Endothelial cell of umbilical vein (primary cell): ENCODE measurements at regions not wholly inside any gene's neighbourhood (a gene's known extent, or its start where the extent isn't known, plus 50 kb on each side); places are given as distances from the start of the nearest gene placed in this dataset.

Experiments
- BruUV-seq: library from RNA; stranded (reverse); fragments of 400-500 nt; replicated peaks from 2 replicates; lab custom pipeline; 2021; lab: Mats Ljungman, UMichigan
- CTCF ChIA-PET: fragments of 300-600, 350-600 bp; sonication (Branson Sonifier 250); formaldehyde crosslinking; loops from one replicate; lab custom pipeline; 2021; ENCODE audit warnings: antibody characterized with exemption, inconsistent platforms; lab: Charles Lee
- POLR2A ChIA-PET: fragments of 300-600, 350-600 bp; sonication (Branson Sonifier 250); formaldehyde crosslinking; loops from one replicate; lab custom pipeline; 2021; ENCODE audit warnings: antibody characterized with exemption, inconsistent platforms; lab: Charles Lee
- DNase-seq: peaks from one replicate; pipeline ENCODE4 v3.0.0-alpha.2; 2011; ENCODE audit warnings: low read depth, low spot score
- FAIRE-seq: peaks from 2 replicates; lab custom pipeline; 2011; peaks lifted over from hg19 to GRCh38; lab: Jason Lieb, UNC
- H2AFZ ChIP-seq: 2 replicates; pipeline ENCODE4 v1.6.0; 2012; ENCODE audit warnings: low read depth, low read length, control low read depth, inconsistent platforms
- H3K27ac ChIP-seq: 2 replicates; pipeline ENCODE4 v1.5.1; 2011; ENCODE audit warnings: low read depth, mild to moderate bottlenecking, control low read depth, low read length, moderate library complexity; ENCODE audit not compliant: insufficient read depth
- H3K27me3 ChIP-seq, 2 experiments: 2 replicates each; pipeline versions ENCODE4 v1.6.0 to v1.6.1; 2011; ENCODE audit warnings: low read length in 2 of 2, mixed read lengths in 1 of 2; ENCODE audit not compliant: control insufficient read depth in 2 of 2, insufficient read depth in 2 of 2
- H3K36me3 ChIP-seq, 2 experiments: 2 replicates in 1 of 2; 3 replicates in 1 of 2; pipeline ENCODE4 v1.5.1; 2011; ENCODE audit warnings: low read length in 2 of 2, mild to moderate bottlenecking in 1 of 2, moderate library complexity in 1 of 2; ENCODE audit not compliant: control insufficient read depth in 2 of 2, insufficient read depth in 2 of 2; ENCODE audit errors: extremely low read depth in 1 of 2
- H3K4me1 ChIP-seq: 3 replicates; pipeline ENCODE4 v1.5.1; 2011; ENCODE audit warnings: mild to moderate bottlenecking, low read length; ENCODE audit not compliant: control insufficient read depth, insufficient read depth; ENCODE audit errors: extremely low read depth
- H3K4me2 ChIP-seq: 2 replicates; pipeline ENCODE4 v1.6.1; 2011; ENCODE audit warnings: low read length, control low read depth, mixed read lengths; ENCODE audit not compliant: insufficient read depth
- H3K4me3 ChIP-seq, 3 experiments: fragments of 200-600 bp in 1 of 3; sonication (generic), shearing (Covaris generic) in 1 of 3; replicated peaks in 1 of 3; 2 replicates each; pipeline ENCODE4 v1.5.1; 2011 to 2016; ENCODE audit warnings: control low read depth in 3 of 3, low read length in 3 of 3, mild to moderate bottlenecking in 2 of 3, inconsistent platforms in 1 of 3, low read depth in 1 of 3, moderate library complexity in 1 of 3; ENCODE audit not compliant: insufficient read depth in 1 of 3
- H3K79me2 ChIP-seq: 2 replicates; pipeline ENCODE4 v1.6.0; 2012; ENCODE audit warnings: low read length, inconsistent platforms; ENCODE audit not compliant: control insufficient read depth, insufficient read depth
- H3K9ac ChIP-seq: replicated peaks from 2 replicates; pipeline ENCODE3; 2011; ENCODE audit warnings: low read length, control low read depth; ENCODE audit not compliant: insufficient read depth; ENCODE audit errors: extremely low read depth
- H3K9me1 ChIP-seq: replicated peaks from 3 replicates; pipeline ENCODE4 v1.6.0; 2011; ENCODE audit warnings: mild to moderate bottlenecking, low read length; ENCODE audit not compliant: control insufficient read depth, insufficient read depth; ENCODE audit errors: extremely low read depth
- H3K9me3 ChIP-seq: replicated peaks from 2 replicates; pipeline ENCODE4 v1.5.1; 2012; ENCODE audit warnings: low read length, inconsistent platforms; ENCODE audit not compliant: control insufficient read depth, insufficient read depth
- H4K20me1 ChIP-seq: replicated peaks from 2 replicates; pipeline ENCODE3; 2011; ENCODE audit warnings: mild to moderate bottlenecking, low read length; ENCODE audit not compliant: control insufficient read depth, insufficient read depth; ENCODE audit errors: extremely low read depth
- EZH2 ChIP-seq: IDR thresholded peaks from 2 replicates; pipeline ENCODE4 v1.6.1; 2012; ENCODE audit warnings: borderline replicate concordance, low read depth, mild to moderate bottlenecking, moderate library complexity, low read length, inconsistent platforms; ENCODE audit not compliant: severe bottlenecking
- FOS ChIP-seq: IDR thresholded peaks from 2 replicates; pipeline ENCODE4 v1.6.1; 2011; ENCODE audit warnings: mild to moderate bottlenecking, low read length, moderate library complexity, borderline replicate concordance; ENCODE audit not compliant: insufficient read depth
- GATA2 ChIP-seq: IDR thresholded peaks from 2 replicates; pipeline ENCODE4 v1.7.0; 2011; ENCODE audit warnings: low read depth, mild to moderate bottlenecking, moderate library complexity, mixed read lengths, low read length; ENCODE audit not compliant: insufficient read length, insufficient read depth
- JUN ChIP-seq: IDR thresholded peaks from 2 replicates; pipeline ENCODE4 v1.6.1; 2011; ENCODE audit warnings: borderline replicate concordance, low read depth; ENCODE audit not compliant: insufficient read length, insufficient read depth
- MYC ChIP-seq: IDR thresholded peaks from one replicate; pipeline ENCODE4 v1.6.1; 2011; ENCODE audit warnings: mild to moderate bottlenecking, low read depth, low read length
- POLR2A ChIP-seq: IDR thresholded peaks from 2 replicates; pipeline ENCODE4 v1.6.1; 2012; ENCODE audit warnings: low read depth, mild to moderate bottlenecking, control low read depth, low read length
- POLR2AphosphoS5 ChIP-seq: IDR thresholded peaks from 2 replicates; pipeline ENCODE4 v1.6.1; 2012; ENCODE audit warnings: low read depth, mild to moderate bottlenecking, control low read depth, low read length, moderate library complexity; ENCODE audit not compliant: insufficient read depth
- dilution Hi-C: fragments of 300-500 bp; cut with MboI; formaldehyde crosslinking; loops from one replicate; pipeline ENCODE4 v1.15.0; 2019; ENCODE audit warnings: low sequenced_read_pairs; ENCODE audit not compliant: extremely low pct_ligation_motif_present
- intact Hi-C: fragments of 100-400 bp; cut with micrococcal nuclease; formaldehyde crosslinking; loops from one replicate; pipeline ENCODE4 v1.10.0; 2022
- TF ChIP-seq, protein P1 (sequence below), 2 donors: IDR thresholded peaks; 1 replicate in 1 of 2; 2 replicates in 1 of 2; pipeline ENCODE4 v1.5.1; 2011; ENCODE audit warnings: low read length in 2 of 2, mild to moderate bottlenecking in 2 of 2, moderate library complexity in 2 of 2, control low read depth in 1 of 2, inconsistent platforms in 1 of 2, low read depth in 1 of 2; ENCODE audit not compliant: insufficient read depth in 1 of 2; ENCODE audit errors: extremely low read depth in 1 of 2
- TF ChIP-seq, protein P2 (sequence below): IDR thresholded peaks from 2 replicates; pipeline ENCODE4 v1.6.1; 2011; ENCODE audit not compliant: insufficient read depth, insufficient read length

DNA sequence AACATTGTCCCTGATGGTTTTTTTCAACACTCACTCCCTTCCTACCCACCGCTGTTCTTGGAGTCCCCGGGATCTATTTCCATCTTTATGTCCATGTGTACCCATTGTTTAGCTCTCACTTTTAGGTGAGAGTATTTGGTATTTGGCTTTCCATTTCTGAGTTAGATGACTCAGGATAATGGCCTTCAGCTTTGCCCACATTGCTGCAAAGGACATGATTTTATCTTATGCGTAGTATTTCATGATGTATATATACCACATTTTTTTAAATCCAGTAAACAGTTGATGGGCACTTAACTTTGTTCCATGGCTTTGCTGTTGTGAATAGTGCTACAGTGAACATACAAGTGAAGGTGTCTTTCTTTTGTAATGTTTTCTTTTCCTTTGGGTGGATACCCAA lies 123.5 kb upstream of the KITLG start:
- no peaks in the 10 kb centered on the region for H4K20me1 ChIP-seq
- H3K4me3 ChIP-seq, result no peak overlapping the region
- TF ChIP-seq POLR2A (no peak), GATA2 (no peak), JUN (no peak), MYC (no peak)
- TF ChIP-seq, protein P1, sequence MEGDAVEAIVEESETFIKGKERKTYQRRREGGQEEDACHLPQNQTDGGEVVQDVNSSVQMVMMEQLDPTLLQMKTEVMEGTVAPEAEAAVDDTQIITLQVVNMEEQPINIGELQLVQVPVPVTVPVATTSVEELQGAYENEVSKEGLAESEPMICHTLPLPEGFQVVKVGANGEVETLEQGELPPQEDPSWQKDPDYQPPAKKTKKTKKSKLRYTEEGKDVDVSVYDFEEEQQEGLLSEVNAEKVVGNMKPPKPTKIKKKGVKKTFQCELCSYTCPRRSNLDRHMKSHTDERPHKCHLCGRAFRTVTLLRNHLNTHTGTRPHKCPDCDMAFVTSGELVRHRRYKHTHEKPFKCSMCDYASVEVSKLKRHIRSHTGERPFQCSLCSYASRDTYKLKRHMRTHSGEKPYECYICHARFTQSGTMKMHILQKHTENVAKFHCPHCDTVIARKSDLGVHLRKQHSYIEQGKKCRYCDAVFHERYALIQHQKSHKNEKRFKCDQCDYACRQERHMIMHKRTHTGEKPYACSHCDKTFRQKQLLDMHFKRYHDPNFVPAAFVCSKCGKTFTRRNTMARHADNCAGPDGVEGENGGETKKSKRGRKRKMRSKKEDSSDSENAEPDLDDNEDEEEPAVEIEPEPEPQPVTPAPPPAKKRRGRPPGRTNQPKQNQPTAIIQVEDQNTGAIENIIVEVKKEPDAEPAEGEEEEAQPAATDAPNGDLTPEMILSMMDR (IDR thresholded peaks at IDR 0.05; ENCODE audit: extremely low read depth in 1 of 2, insufficient read depth in 1 of 2, low read depth in 1 of 2, low read length in 2 of 2), result no peak
- no peaks in the 10 kb centered on the region for H3K79me2 ChIP-seq
- H3K27me3 ChIP-seq, result no peaks in the 10 kb centered on the region
- ChIA-PET POLR2A (no interaction called here), CTCF (no interaction called here)
- H3K9ac ChIP-seq, result no peak overlapping the region
- dilution Hi-C loops, result no loop called here
- no peak overlapping the region for H3K4me2 ChIP-seq
- no peaks in the 10 kb centered on the region for H3K4me1 ChIP-seq
- H3K27ac ChIP-seq, result no peak overlapping the region
- no peaks in the 10 kb centered on the region for H3K9me1 ChIP-seq
- no peaks in the 10 kb centered on the region for H3K36me3 ChIP-seq
- no peak overlapping the region for H2AFZ ChIP-seq
- FAIRE-seq (no peak), DNase-seq (no peak)
- no peaks in the 10 kb centered on the region for H3K9me3 ChIP-seq
- BruUV-seq, result no TSS peak
- intact Hi-C loops, result no loop called here

DNA sequence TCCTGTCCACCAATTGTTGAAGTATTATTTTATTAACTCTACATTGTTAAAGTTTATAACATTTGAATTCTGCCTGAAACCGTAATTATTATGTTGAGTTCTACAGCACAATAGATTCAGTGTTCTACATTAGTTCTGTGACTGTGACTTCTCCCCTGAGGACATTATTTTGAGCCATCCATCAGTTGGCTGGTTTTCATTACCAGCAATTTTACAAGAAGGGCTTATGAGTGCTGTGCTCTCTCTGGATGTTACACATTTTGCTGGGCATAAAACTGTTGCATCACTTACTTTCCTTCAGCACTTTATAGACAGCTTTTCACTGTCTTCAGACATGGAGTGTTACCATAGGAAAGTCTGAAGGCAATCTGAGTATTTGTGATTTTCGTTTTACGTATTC lies 118.2 kb upstream of the KITLG start:
- no peaks in the 10 kb centered on the region for H3K36me3 ChIP-seq
- H3K4me2 ChIP-seq, result no peak overlapping the region
- DNase-seq, result no peak
- FAIRE-seq, result no peak
- H3K9ac ChIP-seq, result no peak overlapping the region
- no peak overlapping the region for H3K4me3 ChIP-seq
- ChIA-PET CTCF (no interaction called here), POLR2A (no interaction called here)
- H3K9me3 ChIP-seq, result no peaks in the 10 kb centered on the region
- no peak overlapping the region for H2AFZ ChIP-seq
- no peaks in the 10 kb centered on the region for H3K79me2 ChIP-seq
- dilution Hi-C loops (no loop called here), intact Hi-C loops (no loop called here)
- no peak overlapping the region for H3K27ac ChIP-seq
- no peaks in the 10 kb centered on the region for H3K27me3 ChIP-seq
- H3K4me1 ChIP-seq, result no peaks in the 10 kb centered on the region
- H4K20me1 ChIP-seq, result no peaks in the 10 kb centered on the region
- TF ChIP-seq, protein P1 (IDR thresholded peaks at IDR 0.05; ENCODE audit: extremely low read depth in 1 of 2, insufficient read depth in 1 of 2, low read depth in 1 of 2, low read length in 2 of 2), result no peak
- TF ChIP-seq POLR2AphosphoS5, result no peak
- no peak for TF ChIP-seq GATA2
- TF ChIP-seq EZH2, result no peak
- TF ChIP-seq FOS, result no peak
- TF ChIP-seq MYC, result no peak
- no peak for TF ChIP-seq JUN
- TF ChIP-seq, protein P2, sequence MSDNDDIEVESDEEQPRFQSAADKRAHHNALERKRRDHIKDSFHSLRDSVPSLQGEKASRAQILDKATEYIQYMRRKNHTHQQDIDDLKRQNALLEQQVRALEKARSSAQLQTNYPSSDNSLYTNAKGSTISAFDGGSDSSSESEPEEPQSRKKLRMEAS, result no peak
- no peak for TF ChIP-seq POLR2A
- no peaks in the 10 kb centered on the region for H3K9me1 ChIP-seq
- no TSS peak for BruUV-seq
